ENCODE measurements at regions not wholly inside any gene's neighbourhood (a gene's known extent, or its start where the extent isn't known, plus 50 kb on each side); places are given as distances from the start of the nearest gene placed in this dataset.

DNA sequence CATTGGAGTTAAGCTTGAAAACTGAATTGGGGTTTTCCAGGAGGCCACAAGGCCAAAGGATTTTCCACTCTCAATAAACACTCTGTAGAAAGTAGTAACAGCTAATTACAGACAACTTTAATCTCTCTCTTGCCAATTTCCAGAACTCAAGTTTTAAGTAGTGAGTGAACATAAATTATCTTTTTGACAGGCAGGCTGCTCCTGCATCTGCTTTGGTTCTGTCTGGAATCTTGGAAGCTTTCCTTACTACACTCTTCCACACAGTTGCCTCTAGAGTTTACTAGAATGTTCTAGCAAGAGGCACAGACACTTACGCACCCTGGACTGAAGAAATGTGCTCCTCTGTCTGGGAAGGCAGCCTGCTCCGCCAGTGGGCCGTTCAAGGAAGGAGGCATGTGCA is 90.5 kb upstream of the WAC start:
- Mint-ChIP-seq H3K4me1 (no peaks in the 10 kb centered on the region), H3K4me3 (no peak overlapping the region), H3K27me3 (ENCODE audit: low read depth in 3 of 3) (peaks cover 0 to 2% (median 2%) of the 10 kb centered on the region in 3 donors), H3K27ac (peak overlapping the region in 1 of 7 donors; percentile 50), H3K36me3 (no peaks in the 10 kb centered on the region), H3K9me3 (no peaks in the 10 kb centered on the region)
- Histone ChIP-seq H3K79me2 (ENCODE audit: insufficient read depth, low read length) (no peaks in the 10 kb centered on the region), H3K4me3 (replicated peaks in 1 of 3; ENCODE audit: low read depth in 2 of 3, low read length in 3 of 3) (no peak overlapping the region), H3K4me1 (ENCODE audit: control insufficient read depth in 1 of 2, insufficient read depth in 2 of 2, low read length in 2 of 2) (no peaks in the 10 kb centered on the region), H2AFZ (ENCODE audit: insufficient read depth, low read depth, low read length, poor library complexity, severe bottlenecking) (peak overlapping the region; percentile 26), H3K36me3 (replicated peaks in 1 of 2; ENCODE audit: control insufficient read depth in 1 of 2, insufficient read depth in 2 of 2, low read length in 2 of 2) (no peaks in the 10 kb centered on the region), H3K9ac (ENCODE audit: insufficient read depth, low read length, poor library complexity, severe bottlenecking) (no peak overlapping the region), H3K27ac (ENCODE audit: low read depth in 1 of 2, low read length in 2 of 2) (no peak overlapping the region), H3K9me3 (replicated peaks in 1 of 2; ENCODE audit: control insufficient read depth in 1 of 2, insufficient read depth in 1 of 2, low read length in 2 of 2) (no peaks in the 10 kb centered on the region), H3K27me3 (ENCODE audit: control insufficient read depth in 2 of 2, insufficient read depth in 2 of 2, low read length in 2 of 2) (no peaks in the 10 kb centered on the region), H3K4me2 (replicated peaks; ENCODE audit: extremely low read depth, low read length, poor library complexity, severe bottlenecking) (no peak overlapping the region), H4K20me1 (ENCODE audit: insufficient read depth, low read length) (no peaks in the 10 kb centered on the region)
- TF ChIP-seq, protein P1, sequence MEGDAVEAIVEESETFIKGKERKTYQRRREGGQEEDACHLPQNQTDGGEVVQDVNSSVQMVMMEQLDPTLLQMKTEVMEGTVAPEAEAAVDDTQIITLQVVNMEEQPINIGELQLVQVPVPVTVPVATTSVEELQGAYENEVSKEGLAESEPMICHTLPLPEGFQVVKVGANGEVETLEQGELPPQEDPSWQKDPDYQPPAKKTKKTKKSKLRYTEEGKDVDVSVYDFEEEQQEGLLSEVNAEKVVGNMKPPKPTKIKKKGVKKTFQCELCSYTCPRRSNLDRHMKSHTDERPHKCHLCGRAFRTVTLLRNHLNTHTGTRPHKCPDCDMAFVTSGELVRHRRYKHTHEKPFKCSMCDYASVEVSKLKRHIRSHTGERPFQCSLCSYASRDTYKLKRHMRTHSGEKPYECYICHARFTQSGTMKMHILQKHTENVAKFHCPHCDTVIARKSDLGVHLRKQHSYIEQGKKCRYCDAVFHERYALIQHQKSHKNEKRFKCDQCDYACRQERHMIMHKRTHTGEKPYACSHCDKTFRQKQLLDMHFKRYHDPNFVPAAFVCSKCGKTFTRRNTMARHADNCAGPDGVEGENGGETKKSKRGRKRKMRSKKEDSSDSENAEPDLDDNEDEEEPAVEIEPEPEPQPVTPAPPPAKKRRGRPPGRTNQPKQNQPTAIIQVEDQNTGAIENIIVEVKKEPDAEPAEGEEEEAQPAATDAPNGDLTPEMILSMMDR (IDR thresholded peaks at IDR 0.05), result no peak
- WGBS (ENCODE audit: insufficient coverage), result no CpG with 5 or more reads among the region's 3 CpGs
- DNase-seq, result no peak
- intact Hi-C loops (cut with micrococcal nuclease), result no loop called here

DNA sequence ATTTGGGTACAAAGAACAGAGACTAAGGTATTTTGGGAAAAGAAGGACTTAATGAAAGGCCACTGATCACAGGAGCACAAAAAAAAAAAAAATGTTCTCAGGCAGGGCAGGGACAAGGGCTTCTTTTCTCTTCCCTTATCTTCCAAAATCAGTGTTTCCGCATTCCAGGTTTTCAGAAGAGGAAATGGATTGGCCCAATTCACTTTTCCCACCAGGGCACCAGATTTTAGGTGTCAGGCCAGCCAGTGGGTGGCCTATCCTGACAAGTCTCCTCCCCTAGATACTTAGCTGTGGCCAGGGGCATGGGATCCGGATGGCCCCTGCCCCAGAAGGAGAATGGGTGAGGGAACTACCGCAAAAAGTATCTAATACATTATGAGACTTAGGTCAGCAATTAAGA is 88.9 kb upstream of the WAC start:
- H3K9me3 ChIP-seq (replicated peaks in 1 of 2; ENCODE audit: control insufficient read depth in 1 of 2, insufficient read depth in 1 of 2, low read length in 2 of 2), result no peaks in the 10 kb centered on the region
- no peak overlapping the region for H3K9ac ChIP-seq (ENCODE audit: insufficient read depth, low read length, poor library complexity, severe bottlenecking)
- intact Hi-C loops (cut with micrococcal nuclease), result no loop called here
- Mint-ChIP-seq H3K4me3 (no peak overlapping the region), H3K9me3 (no peaks in the 10 kb centered on the region), H3K4me1 (no peaks in the 10 kb centered on the region), H3K27ac (no peak overlapping the region), H3K36me3 (no peaks in the 10 kb centered on the region), H3K27me3 (ENCODE audit: low read depth in 3 of 3) (peaks cover 0 to 3% (median 2%) of the 10 kb centered on the region in 3 donors)
- H4K20me1 ChIP-seq (ENCODE audit: insufficient read depth, low read length), result no peaks in the 10 kb centered on the region
- no peak overlapping the region for H3K4me3 ChIP-seq (replicated peaks in 1 of 3; ENCODE audit: low read depth in 2 of 3, low read length in 3 of 3)
- H3K27me3 ChIP-seq (ENCODE audit: control insufficient read depth in 2 of 2, insufficient read depth in 2 of 2, low read length in 2 of 2), result no peaks in the 10 kb centered on the region
- DNase-seq, result no peak
- H3K79me2 ChIP-seq (ENCODE audit: insufficient read depth, low read length), result no peaks in the 10 kb centered on the region
- 100% methylated on average over 1 of the region's 3 CpGs for WGBS (ENCODE audit: insufficient coverage)
- TF ChIP-seq, protein P1 (IDR thresholded peaks at IDR 0.05), result no peak
- H3K4me1 ChIP-seq (ENCODE audit: control insufficient read depth in 1 of 2, insufficient read depth in 2 of 2, low read length in 2 of 2), result no peaks in the 10 kb centered on the region
- H3K4me2 ChIP-seq (replicated peaks; ENCODE audit: extremely low read depth, low read length, poor library complexity, severe bottlenecking), result no peak overlapping the region
- H3K27ac ChIP-seq (ENCODE audit: low read depth in 1 of 2, low read length in 2 of 2), result no peak overlapping the region
- H2AFZ ChIP-seq (ENCODE audit: insufficient read depth, low read depth, low read length, poor library complexity, severe bottlenecking), result no peak overlapping the region
- no peaks in the 10 kb centered on the region for H3K36me3 ChIP-seq (replicated peaks in 1 of 2; ENCODE audit: control insufficient read depth in 1 of 2, insufficient read depth in 2 of 2, low read length in 2 of 2)

Data from CD14-positive monocyte (primary cell).